Activated naive CD4-positive, alpha-beta T cell treated with anti-CD3 and anti-CD28 coated beads, Interleukin-2, amount 10 ng/mL, durations not matched to agents 7 days and 5 days (primary cell): ENCODE measurements at regions not wholly inside any gene's neighbourhood (a gene's known extent, or its start where the extent isn't known, plus 50 kb on each side); places are given as distances from the start of the nearest gene placed in this dataset.

ENCODE experiments used
- CTCF ChIA-PET: fragments of 350-600 bp; sonication (Branson Sonifier 250); formaldehyde crosslinking; loops from one replicate; lab custom pipeline; 2021; ENCODE audit warnings: antibody characterized with exemption; lab: Charles Lee
- DNase-seq: peaks from one replicate; pipeline ENCODE4 v3.0.0-alpha.2; 2020
- H3K27ac Mint-ChIP-seq: one replicate; pipeline ENCODE4 v1.8.0; 2021; ENCODE audit warnings: mild to moderate bottlenecking, moderate library complexity, mixed read lengths
- H3K27me3 Mint-ChIP-seq: one replicate; pipeline ENCODE4 v1.8.0; 2021; ENCODE audit warnings: mild to moderate bottlenecking, mixed read lengths
- H3K36me3 Mint-ChIP-seq: one replicate; pipeline ENCODE4 v1.8.0; 2021; ENCODE audit warnings: mixed read lengths
- H3K4me1 Mint-ChIP-seq: one replicate; pipeline ENCODE4 v1.8.0; 2021; ENCODE audit warnings: mixed read lengths
- H3K4me3 Mint-ChIP-seq: one replicate; pipeline ENCODE4 v1.8.0; 2021; ENCODE audit warnings: mild to moderate bottlenecking, moderate library complexity, mixed read lengths
- H3K9me3 Mint-ChIP-seq: one replicate; pipeline ENCODE4 v1.8.0; 2021; ENCODE audit warnings: mixed read lengths

GRCh38 chr6:78580923-78581322 is 286.4 kb upstream of the IRAK1BP1 start:
- Mint-ChIP-seq H3K9me3 (no peaks in the 10 kb centered on the region), H3K4me1 (no peaks in the 10 kb centered on the region), H3K27me3 (no peaks in the 10 kb centered on the region), H3K4me3 (no peak overlapping the region), H3K36me3 (no peaks in the 10 kb centered on the region), H3K27ac (no peak overlapping the region)
- CTCF ChIA-PET: no interaction called here
- DNase-seq: no peak

DNA sequence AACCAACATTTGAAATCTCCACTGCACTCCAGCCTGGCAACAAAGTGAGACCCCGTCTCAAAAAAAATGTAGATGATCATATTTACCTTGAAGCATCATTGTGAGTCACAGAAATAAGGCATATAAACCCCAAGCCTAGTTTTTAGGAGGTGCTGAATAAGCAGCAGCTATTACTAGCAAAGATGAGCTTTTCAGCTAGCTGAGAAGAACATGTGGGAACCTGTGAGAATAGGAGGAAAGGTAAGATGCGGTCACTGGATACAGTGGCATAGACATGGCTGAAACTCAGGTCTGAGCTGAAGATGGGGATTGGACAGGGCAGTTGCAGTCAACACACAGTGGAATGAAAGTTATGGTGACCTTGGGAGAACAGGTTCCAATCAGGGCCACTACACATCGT is 284.3 kb upstream of the IRAK1BP1 start:
- no peaks in the 10 kb centered on the region for H3K27me3 Mint-ChIP-seq
- H3K36me3 Mint-ChIP-seq: no peaks in the 10 kb centered on the region
- H3K27ac Mint-ChIP-seq: no peak overlapping the region
- CTCF ChIA-PET: no interaction called here
- H3K4me3 Mint-ChIP-seq: no peak overlapping the region
- no peak for DNase-seq
- H3K4me1 Mint-ChIP-seq: no peaks in the 10 kb centered on the region
- no peaks in the 10 kb centered on the region for H3K9me3 Mint-ChIP-seq

- no peaks in the 10 kb centered on the region for H3K36me3 Mint-ChIP-seq
- no peaks in the 10 kb centered on the region for H3K9me3 Mint-ChIP-seq
- no peaks in the 10 kb centered on the region for H3K27me3 Mint-ChIP-seq
- CTCF ChIA-PET: no interaction called here
- no peak overlapping the region for H3K27ac Mint-ChIP-seq
- no peak for DNase-seq
- H3K4me3 Mint-ChIP-seq: no peak overlapping the region
- no peaks in the 10 kb centered on the region for H3K4me1 Mint-ChIP-seq
Measured at GRCh38 chr6:78589436-78589835, 277.9 kb upstream of the IRAK1BP1 start.

DNA sequence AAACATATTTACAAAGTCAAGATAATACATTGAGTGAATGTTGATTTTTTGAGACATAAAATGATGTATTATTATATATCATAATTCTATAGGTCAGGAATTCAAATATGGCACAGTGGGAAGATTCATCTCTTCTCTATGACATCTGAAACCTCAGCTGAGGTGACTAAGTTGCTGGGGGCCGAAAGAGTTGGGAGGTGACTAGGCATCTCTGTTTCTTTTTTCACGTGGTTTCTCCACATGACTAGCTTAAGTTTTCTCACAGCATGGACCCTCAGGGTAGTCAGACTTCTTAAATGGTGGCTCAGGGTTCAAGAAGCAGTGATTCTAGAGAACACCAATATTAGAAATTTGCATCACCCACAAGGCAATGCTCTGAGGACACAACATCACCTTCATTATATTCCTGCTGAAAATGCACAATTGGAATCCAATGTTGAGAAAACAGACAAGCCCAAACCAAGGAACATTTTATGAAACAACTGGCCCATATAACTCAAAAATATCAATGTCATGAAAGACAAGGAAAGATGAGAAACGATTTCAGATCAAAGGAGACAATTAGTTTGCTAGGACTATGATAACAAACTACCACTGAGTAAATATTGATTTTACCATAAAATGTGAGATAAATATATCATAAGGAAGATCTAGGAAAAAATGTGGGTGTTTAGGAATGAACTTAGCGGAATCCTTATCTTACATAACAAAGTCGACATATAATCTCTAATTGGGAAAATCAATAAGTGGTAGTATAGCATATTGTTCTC is 273.3 kb upstream of the IRAK1BP1 start:
- Mint-ChIP-seq H3K4me3 (no peak overlapping the region), H3K36me3 (no peaks in the 10 kb centered on the region), H3K9me3 (no peaks in the 10 kb centered on the region), H3K27me3 (no peaks in the 10 kb centered on the region), H3K27ac (no peak overlapping the region), H3K4me1 (no peaks in the 10 kb centered on the region)
- DNase-seq: no peak
- CTCF ChIA-PET: no interaction called here

GRCh38 chr6:78594668-78595066 is 272.7 kb upstream of the IRAK1BP1 start:
- CTCF ChIA-PET: no interaction called here
- Mint-ChIP-seq H3K27me3 (no peaks in the 10 kb centered on the region), H3K4me1 (no peaks in the 10 kb centered on the region), H3K36me3 (no peaks in the 10 kb centered on the region), H3K4me3 (no peak overlapping the region), H3K27ac (no peak overlapping the region), H3K9me3 (no peaks in the 10 kb centered on the region)
- DNase-seq: no peak

DNA sequence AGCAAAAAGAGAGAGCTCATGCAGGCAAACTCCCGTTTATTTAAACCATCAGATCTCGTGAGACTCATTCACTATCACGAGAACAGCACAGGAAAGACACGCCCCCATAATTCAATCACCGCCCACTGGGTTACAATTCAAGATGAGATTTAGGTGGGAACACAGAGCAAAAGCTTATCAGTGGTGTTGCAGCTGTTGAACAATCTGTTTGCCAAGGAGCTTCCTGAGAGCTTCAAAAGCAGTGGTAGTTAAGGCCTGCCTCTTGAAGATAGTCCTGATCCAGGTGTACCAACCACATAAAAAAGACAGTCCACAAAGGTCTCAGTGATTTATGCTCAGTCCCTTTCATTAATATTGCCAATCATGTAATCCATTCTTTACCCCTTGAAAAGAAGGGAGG is 269.4 kb upstream of the IRAK1BP1 start:
- no peaks in the 10 kb centered on the region for H3K9me3 Mint-ChIP-seq
- no peaks in the 10 kb centered on the region for H3K4me1 Mint-ChIP-seq
- H3K4me3 Mint-ChIP-seq: no peak overlapping the region
- H3K27me3 Mint-ChIP-seq: no peaks in the 10 kb centered on the region
- CTCF ChIA-PET: no interaction called here
- no peak overlapping the region for H3K27ac Mint-ChIP-seq
- no peak for DNase-seq
- H3K36me3 Mint-ChIP-seq: no peaks in the 10 kb centered on the region

DNA sequence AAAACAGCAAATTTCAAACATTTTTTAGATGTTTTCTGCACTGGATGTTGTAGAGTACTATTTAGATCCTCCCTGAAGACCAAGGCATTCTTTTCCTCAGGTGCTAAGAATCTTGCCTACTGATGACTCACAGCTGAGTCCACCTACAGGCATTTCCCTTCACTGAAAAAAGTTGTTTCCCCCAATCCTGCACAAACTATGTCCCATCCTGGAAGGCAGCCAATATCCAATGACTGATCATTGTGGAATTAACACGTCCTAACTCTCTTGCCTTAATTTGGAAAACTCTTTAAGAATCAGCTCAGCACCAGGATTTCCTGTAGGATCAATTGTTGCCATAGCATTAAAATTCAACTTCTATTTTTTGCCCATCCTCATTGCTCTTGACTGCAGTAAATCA is 268.4 kb upstream of the IRAK1BP1 start:
- Mint-ChIP-seq H3K27me3 (no peaks in the 10 kb centered on the region), H3K27ac (no peak overlapping the region), H3K4me1 (no peaks in the 10 kb centered on the region), H3K4me3 (no peak overlapping the region), H3K9me3 (no peaks in the 10 kb centered on the region), H3K36me3 (no peaks in the 10 kb centered on the region)
- CTCF ChIA-PET: no interaction called here
- no peak for DNase-seq

DNA sequence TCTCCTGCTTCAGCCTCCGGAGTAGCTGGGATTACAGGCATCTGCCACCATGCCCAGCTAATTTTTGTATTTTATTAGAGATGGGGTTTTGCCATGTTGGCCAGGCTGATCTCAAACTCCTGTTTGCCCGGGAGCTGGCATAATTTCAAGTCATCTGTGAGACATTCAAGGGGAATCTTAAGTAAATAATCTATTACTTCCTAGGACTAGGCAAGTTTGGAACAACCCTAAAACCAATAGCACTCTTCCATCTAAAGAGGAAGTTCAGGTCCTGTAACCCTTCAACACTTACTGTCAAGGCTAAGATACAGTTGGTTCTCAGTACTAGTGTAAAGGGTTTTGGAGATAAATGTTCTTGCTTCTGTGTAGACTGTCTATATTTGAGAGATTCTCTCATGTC is 267.8 kb upstream of the IRAK1BP1 start:
- H3K27ac Mint-ChIP-seq: no peak overlapping the region
- CTCF ChIA-PET: no interaction called here

GRCh38 chr6:78605909-78606446 is 261.4 kb upstream of the IRAK1BP1 start:
- DNase-seq: no peak
- H3K27me3 Mint-ChIP-seq: no peaks in the 10 kb centered on the region
- no peak overlapping the region for H3K27ac Mint-ChIP-seq
- no peak overlapping the region for H3K4me3 Mint-ChIP-seq
- H3K36me3 Mint-ChIP-seq: no peaks in the 10 kb centered on the region
- CTCF ChIA-PET: no interaction called here
- H3K9me3 Mint-ChIP-seq: no peaks in the 10 kb centered on the region
- no peaks in the 10 kb centered on the region for H3K4me1 Mint-ChIP-seq

More for the DNA sequence above, 267.8 kb upstream of the IRAK1BP1 start:
- Mint-ChIP-seq H3K36me3 (no peaks in the 10 kb centered on the region), H3K4me3 (no peak overlapping the region), H3K27me3 (no peaks in the 10 kb centered on the region), H3K9me3 (no peaks in the 10 kb centered on the region), H3K4me1 (no peaks in the 10 kb centered on the region)
- no peak for DNase-seq

GRCh38 chr6:78607189-78607588 is 260.2 kb upstream of the IRAK1BP1 start:
- Mint-ChIP-seq H3K4me3 (no peak overlapping the region), H3K36me3 (no peaks in the 10 kb centered on the region), H3K27me3 (no peaks in the 10 kb centered on the region), H3K27ac (no peak overlapping the region), H3K4me1 (no peaks in the 10 kb centered on the region), H3K9me3 (no peaks in the 10 kb centered on the region)
- CTCF ChIA-PET: no interaction called here
- DNase-seq: no peak

DNA sequence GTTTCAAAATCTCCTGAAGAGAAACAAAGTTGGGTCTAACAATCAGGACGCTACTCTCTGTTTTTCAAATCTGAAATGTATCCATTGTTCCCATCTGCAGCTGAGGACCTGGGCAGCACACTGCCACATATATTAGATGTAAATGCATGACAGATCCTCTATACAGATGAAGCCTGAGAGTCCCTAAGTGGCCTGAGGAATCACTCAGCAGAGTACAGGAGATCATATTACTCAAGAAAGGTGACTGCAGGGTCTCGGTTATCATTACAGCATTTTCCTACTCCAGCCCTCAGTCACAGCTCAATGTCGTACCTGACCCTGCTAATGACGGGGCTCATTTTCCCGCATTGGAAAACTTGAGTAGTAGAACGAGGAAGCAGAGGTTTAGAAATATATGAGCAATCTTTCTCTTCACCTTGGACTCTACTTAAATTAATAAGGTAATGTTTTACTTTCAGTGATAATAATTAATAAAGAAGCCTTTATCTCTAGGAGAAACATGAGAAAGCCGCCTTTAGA is 256.2 kb upstream of the IRAK1BP1 start:
- no peaks in the 10 kb centered on the region for H3K9me3 Mint-ChIP-seq
- no peaks in the 10 kb centered on the region for H3K27me3 Mint-ChIP-seq
- no peak overlapping the region for H3K4me3 Mint-ChIP-seq
- CTCF ChIA-PET: no interaction called here
- H3K27ac Mint-ChIP-seq: no peak overlapping the region
- DNase-seq: no peak
- no peaks in the 10 kb centered on the region for H3K36me3 Mint-ChIP-seq
- H3K4me1 Mint-ChIP-seq: no peaks in the 10 kb centered on the region

DNA sequence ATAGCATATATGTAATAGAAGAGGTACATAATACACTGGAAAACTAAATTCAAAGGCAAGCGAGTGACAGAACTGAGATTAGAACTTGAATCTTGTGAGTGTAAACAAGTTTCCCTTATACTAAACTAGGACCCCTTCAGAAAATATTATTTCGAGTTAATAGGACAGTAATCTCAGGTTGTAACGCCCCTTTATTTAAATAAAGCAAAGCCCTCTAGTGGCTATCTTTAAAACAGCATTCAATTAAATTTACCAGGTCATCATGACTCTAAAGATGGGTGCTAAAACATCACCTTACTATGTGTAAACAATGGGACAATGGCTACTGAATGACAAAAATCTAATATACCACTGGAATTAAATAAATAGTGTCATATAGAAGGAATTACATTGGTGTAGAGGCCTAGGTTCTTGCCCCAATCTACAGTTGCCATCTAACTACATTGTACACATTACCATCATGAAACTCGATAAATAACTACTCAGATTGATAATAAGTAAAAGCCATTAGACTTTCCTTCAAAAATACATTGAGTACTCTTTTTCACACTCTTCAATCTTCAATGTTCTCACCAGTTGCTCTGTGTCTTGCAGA is 255.4 kb upstream of the IRAK1BP1 start:
- no peaks in the 10 kb centered on the region for H3K27me3 Mint-ChIP-seq
- H3K4me1 Mint-ChIP-seq: no peaks in the 10 kb centered on the region
- DNase-seq: no peak
- H3K36me3 Mint-ChIP-seq: no peaks in the 10 kb centered on the region
- CTCF ChIA-PET: no interaction called here
- H3K9me3 Mint-ChIP-seq: no peaks in the 10 kb centered on the region
- H3K4me3 Mint-ChIP-seq: no peak overlapping the region
- no peak overlapping the region for H3K27ac Mint-ChIP-seq

DNA sequence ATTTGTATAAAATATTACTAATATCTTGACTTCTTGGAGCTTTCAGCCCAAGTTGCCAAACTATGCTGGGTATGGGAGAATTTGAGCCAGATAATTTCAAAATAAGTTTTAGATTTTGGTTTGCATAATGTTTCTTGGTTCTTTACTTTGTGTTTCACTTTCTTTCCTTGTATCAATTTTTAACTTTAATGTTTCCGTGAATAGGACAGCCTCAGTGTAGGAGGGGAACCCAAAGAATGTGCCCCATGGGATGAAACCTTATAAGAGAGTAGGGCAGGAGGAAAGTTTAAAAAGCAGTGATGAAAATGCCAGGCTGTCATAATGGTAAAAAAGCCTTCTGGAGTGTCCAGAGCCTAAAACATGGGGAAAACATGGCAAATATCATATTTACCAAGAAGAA is 252.4 kb upstream of the IRAK1BP1 start:
- no peaks in the 10 kb centered on the region for H3K27me3 Mint-ChIP-seq
- no peak for DNase-seq
- H3K27ac Mint-ChIP-seq: no peak overlapping the region
- H3K4me3 Mint-ChIP-seq: no peak overlapping the region
- H3K36me3 Mint-ChIP-seq: no peaks in the 10 kb centered on the region
- CTCF ChIA-PET: no interaction called here
- H3K4me1 Mint-ChIP-seq: no peaks in the 10 kb centered on the region
- no peaks in the 10 kb centered on the region for H3K9me3 Mint-ChIP-seq

DNA sequence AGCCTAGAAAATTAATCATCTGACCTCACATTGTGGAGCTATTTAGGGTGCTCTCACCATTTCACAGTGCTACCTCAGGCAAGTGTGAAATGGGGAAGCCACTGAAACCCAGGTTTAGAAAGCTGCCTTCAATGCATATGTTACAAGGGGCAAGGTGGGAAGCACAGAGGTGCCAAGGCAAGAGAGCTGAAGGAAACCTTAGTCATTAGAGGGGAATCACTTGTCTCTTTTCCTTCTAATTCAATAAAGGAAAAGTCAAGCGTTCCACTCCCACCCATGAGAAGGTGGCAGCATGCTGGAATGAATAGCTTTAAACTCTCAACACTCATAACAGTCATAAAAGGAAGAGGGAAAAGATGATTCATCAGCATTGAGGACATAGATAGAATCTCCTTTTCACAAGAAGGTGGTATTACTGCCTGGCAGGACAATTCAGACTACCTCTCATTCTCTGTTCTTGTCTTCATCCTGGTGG is 251.9 kb upstream of the IRAK1BP1 start:
- no peak overlapping the region for H3K27ac Mint-ChIP-seq
- no peaks in the 10 kb centered on the region for H3K4me1 Mint-ChIP-seq
- CTCF ChIA-PET: no interaction called here
- H3K36me3 Mint-ChIP-seq: no peaks in the 10 kb centered on the region
- no peak overlapping the region for H3K4me3 Mint-ChIP-seq
- no peaks in the 10 kb centered on the region for H3K9me3 Mint-ChIP-seq
- no peak for DNase-seq
- H3K27me3 Mint-ChIP-seq: no peaks in the 10 kb centered on the region

DNA sequence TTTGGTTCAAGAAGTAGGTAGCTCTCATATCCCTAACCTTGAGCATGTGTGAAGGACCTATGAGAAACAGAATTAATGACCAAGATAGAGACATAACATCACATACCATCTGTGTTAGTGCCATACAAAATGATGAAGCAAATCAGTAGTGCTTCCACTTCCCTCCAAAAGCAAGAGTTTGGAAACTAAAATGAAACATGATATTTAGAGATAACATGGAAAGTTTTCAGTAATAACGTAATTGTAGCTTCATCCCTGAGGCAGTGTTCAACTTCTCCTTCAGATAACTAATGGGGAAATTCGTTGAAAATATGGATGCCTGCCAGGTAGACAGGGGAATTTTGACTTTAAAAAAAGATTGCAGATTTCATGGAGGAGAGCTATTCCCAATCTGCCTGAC is 248.4 kb upstream of the IRAK1BP1 start:
- CTCF ChIA-PET: no interaction called here
- no peaks in the 10 kb centered on the region for H3K4me1 Mint-ChIP-seq
- H3K4me3 Mint-ChIP-seq: no peak overlapping the region
- H3K36me3 Mint-ChIP-seq: no peaks in the 10 kb centered on the region
- H3K9me3 Mint-ChIP-seq: no peaks in the 10 kb centered on the region
- DNase-seq: no peak
- H3K27me3 Mint-ChIP-seq: no peaks in the 10 kb centered on the region
- no peak overlapping the region for H3K27ac Mint-ChIP-seq
